ENCODE measurements at regions not wholly inside any gene's neighbourhood (a gene's known extent, or its start where the extent isn't known, plus 50 kb on each side); places are given as distances from the start of the nearest gene placed in this dataset.

DNA sequence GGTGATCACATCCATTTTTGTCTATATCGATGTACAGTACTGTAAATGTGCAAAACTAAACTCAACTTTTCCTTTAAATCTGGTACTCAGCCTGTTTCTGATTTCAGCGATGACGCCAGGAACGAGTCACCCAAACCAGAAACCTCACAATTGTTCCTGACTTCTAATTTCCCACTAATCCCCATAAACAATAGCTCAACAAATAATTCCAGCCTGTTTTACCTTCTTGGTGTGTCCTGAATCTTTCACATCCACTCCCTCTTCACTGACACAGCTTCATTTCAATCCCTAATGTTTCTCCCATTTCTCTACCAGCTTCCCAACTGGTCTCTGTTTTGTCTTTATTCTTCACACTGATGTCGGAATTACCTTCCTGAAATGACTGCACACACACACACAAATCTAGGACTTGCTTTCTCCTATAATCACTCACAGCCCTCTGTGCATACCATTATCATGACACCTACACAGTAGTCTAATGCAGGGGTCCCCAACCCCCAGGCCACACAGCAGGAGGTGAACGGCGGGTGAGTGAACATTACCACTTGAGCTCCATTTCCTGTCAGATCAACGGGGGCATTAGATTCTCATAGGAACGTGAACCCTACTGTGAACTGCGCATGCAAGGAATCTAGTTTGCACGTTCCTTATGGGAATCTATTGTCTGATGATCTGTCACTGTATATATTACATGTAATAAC lies 97.8 kb upstream of the SLC30A5 start:
- Histone ChIP-seq H3K4me3 (no peak overlapping the region), H3K27ac (ENCODE audit: low read depth in 1 of 2, low read length in 1 of 2) (no peak overlapping the region), H3K9ac (ENCODE audit: insufficient read depth in 1 of 2, low read length in 2 of 2) (no peak overlapping the region), H3K4me1 (ENCODE audit: control insufficient read depth in 5 of 5, insufficient read depth in 5 of 5, low read length in 5 of 5) (peaks cover 0 to 10% (median 0%) of the 10 kb centered on the region in 5 donors), H3K9me3 (ENCODE audit: control insufficient read depth in 4 of 4, insufficient read depth in 3 of 4, low read length in 3 of 4) (no peaks in the 10 kb centered on the region), H3K27me3 (ENCODE audit: control insufficient read depth in 3 of 3, insufficient read depth in 3 of 3, low read length in 2 of 3) (no peaks in the 10 kb centered on the region), H3K36me3 (ENCODE audit: control insufficient read depth in 4 of 4, insufficient read depth in 4 of 4, low read length in 4 of 4) (no peaks in the 10 kb centered on the region)
- TF ChIP-seq, protein P1, sequence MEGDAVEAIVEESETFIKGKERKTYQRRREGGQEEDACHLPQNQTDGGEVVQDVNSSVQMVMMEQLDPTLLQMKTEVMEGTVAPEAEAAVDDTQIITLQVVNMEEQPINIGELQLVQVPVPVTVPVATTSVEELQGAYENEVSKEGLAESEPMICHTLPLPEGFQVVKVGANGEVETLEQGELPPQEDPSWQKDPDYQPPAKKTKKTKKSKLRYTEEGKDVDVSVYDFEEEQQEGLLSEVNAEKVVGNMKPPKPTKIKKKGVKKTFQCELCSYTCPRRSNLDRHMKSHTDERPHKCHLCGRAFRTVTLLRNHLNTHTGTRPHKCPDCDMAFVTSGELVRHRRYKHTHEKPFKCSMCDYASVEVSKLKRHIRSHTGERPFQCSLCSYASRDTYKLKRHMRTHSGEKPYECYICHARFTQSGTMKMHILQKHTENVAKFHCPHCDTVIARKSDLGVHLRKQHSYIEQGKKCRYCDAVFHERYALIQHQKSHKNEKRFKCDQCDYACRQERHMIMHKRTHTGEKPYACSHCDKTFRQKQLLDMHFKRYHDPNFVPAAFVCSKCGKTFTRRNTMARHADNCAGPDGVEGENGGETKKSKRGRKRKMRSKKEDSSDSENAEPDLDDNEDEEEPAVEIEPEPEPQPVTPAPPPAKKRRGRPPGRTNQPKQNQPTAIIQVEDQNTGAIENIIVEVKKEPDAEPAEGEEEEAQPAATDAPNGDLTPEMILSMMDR (IDR thresholded peaks at IDR 0.05; ENCODE audit: control extremely low read depth, extremely low read depth): no peak
- DNase-seq: no peak
- 74% methylated on average over 11 of the region's 11 CpGs for WGBS, 2 donors
- no peak for ATAC-seq (ENCODE audit: insufficient read depth, low FRiP score)

DNA sequence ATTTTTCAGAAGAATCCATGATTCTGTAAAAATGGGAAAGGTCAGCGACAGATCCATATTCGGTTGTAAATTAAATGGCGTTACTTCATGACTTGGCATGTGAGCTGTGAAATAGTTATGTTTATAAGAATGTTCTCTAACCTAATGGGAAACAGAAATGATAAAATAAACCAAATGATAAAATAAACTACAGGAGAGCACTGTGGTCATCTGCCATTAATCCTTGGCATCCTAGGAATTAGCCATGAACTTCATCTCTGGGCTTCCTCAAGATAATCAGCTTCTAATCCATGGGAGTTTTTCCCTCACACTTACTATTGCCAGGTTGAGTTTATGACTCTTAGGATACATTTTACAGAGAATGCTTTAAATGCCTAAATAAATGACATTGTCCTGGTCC lies 94.6 kb upstream of the SLC30A5 start:
- Histone ChIP-seq H3K27me3 (ENCODE audit: control insufficient read depth in 3 of 3, insufficient read depth in 3 of 3, low read length in 2 of 3) (no peaks in the 10 kb centered on the region), H3K9me3 (ENCODE audit: control insufficient read depth in 4 of 4, insufficient read depth in 3 of 4, low read length in 3 of 4) (no peaks in the 10 kb centered on the region), H3K4me3 (no peak overlapping the region), H3K27ac (ENCODE audit: low read depth in 1 of 2, low read length in 1 of 2) (no peak overlapping the region), H3K36me3 (ENCODE audit: control insufficient read depth in 4 of 4, insufficient read depth in 4 of 4, low read length in 4 of 4) (no peaks in the 10 kb centered on the region), H3K4me1 (ENCODE audit: control insufficient read depth in 5 of 5, insufficient read depth in 5 of 5, low read length in 5 of 5) (peaks cover 0 to 11% (median 0%) of the 10 kb centered on the region in 5 donors), H3K9ac (ENCODE audit: insufficient read depth in 1 of 2, low read length in 2 of 2) (no peak overlapping the region)
- TF ChIP-seq, protein P1 (IDR thresholded peaks at IDR 0.05; ENCODE audit: control extremely low read depth, extremely low read depth): no peak
- ATAC-seq (ENCODE audit: insufficient read depth, low FRiP score): no peak
- WGBS, 2 donors: 96 to 97% methylated on average over 3 of the region's 3 CpGs
- no peak for DNase-seq

DNA sequence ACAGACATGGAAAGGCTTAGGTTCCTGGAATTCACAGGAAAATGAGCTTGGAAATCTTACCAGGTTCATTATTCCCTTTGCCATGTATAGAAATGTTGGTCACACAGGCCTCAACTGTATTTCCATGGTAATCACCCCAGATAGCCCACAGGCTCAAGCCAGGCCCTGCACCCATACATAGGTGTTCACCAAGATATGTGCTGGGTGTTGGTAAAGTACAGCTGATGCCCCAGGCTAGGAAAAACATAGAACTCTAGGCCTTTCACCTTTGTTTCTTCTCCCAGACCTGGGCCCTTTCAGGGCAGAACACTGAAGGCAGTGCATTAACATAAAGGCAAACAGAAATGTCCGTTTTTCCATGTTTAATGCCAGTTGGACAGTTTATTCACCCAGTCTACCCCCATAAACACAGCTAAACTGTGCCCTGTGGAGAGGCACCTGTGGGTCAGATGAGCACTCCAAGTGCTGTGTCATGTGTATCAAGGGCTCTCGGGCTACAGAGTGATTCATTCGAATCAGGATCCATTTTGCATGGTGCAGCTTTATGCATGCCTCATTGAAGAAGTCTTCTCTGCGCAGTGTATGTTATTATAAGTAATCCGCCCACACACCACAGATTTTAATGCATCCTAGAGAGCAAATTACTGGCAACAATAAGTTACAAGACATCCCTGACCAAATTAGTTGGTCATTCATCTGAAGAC lies 93.4 kb upstream of the SLC30A5 start:
- H3K4me1 ChIP-seq (ENCODE audit: control insufficient read depth in 5 of 5, insufficient read depth in 5 of 5, low read length in 5 of 5): peaks cover 0 to 4% (median 0%) of the 10 kb centered on the region in 5 donors
- TF ChIP-seq, protein P1 (IDR thresholded peaks at IDR 0.05; ENCODE audit: control extremely low read depth, extremely low read depth): no peak
- no peaks in the 10 kb centered on the region for H3K9me3 ChIP-seq (ENCODE audit: control insufficient read depth in 4 of 4, insufficient read depth in 3 of 4, low read length in 3 of 4)
- no peaks in the 10 kb centered on the region for H3K27me3 ChIP-seq (ENCODE audit: control insufficient read depth in 3 of 3, insufficient read depth in 3 of 3, low read length in 2 of 3)
- ATAC-seq (ENCODE audit: insufficient read depth, low FRiP score) (no peak), DNase-seq (no peak)
- H3K27ac ChIP-seq (ENCODE audit: low read depth in 1 of 2, low read length in 1 of 2): no peak overlapping the region
- no peak overlapping the region for H3K4me3 ChIP-seq
- WGBS, 2 donors: 90 to 94% methylated on average over 5 of the region's 5 CpGs
- no peak overlapping the region for H3K9ac ChIP-seq (ENCODE audit: insufficient read depth in 1 of 2, low read length in 2 of 2)
- H3K36me3 ChIP-seq (ENCODE audit: control insufficient read depth in 4 of 4, insufficient read depth in 4 of 4, low read length in 4 of 4): no peaks in the 10 kb centered on the region

All from lung (tissue), 11 donors.